ENCODE measurements at regions not wholly inside any gene's neighbourhood (a gene's known extent, or its start where the extent isn't known, plus 50 kb on each side); places are given as distances from the start of the nearest gene placed in this dataset.

GRCh38 chr10:79018521-79019011, 50.2 kb upstream of the ZMIZ1 start:
- TF ChIP-seq CTCF (conservative IDR thresholded peaks at IDR 0.05; ENCODE audit: low read depth, low read length), result no peak
- TF ChIP-seq EZH2 (IDR thresholded peaks at IDR 0.05; ENCODE audit: low read length, unreplicated experiment), result no peak

All from PC-3 (cell line).